HEK293 (cell line): ENCODE measurements at regions not wholly inside any gene's neighbourhood (a gene's known extent, or its start where the extent isn't known, plus 50 kb on each side); places are given as distances from the start of the nearest gene placed in this dataset.

Source experiments
- CTCF ChIA-PET: fragments of 350-600 bp; formaldehyde crosslinking; extraction: SDS; loops from one replicate; lab custom pipeline; 2021; ENCODE audit warnings: antibody characterized with exemption; lab: Yijun Ruan, JAX
- POLR2A ChIA-PET: fragments of 300-600 bp; formaldehyde crosslinking; extraction: SDS; loops from one replicate; lab custom pipeline; 2020; ENCODE audit warnings: antibody characterized with exemption, inconsistent platforms; lab: Yijun Ruan, JAX
- H3K27ac ChIP-seq: fragments of 200-500 bp; sonication (Bioruptor generic); 2 replicates; pipeline ENCODE4 v1.5.1; 2014; ENCODE audit warnings: low read depth, low read length, control low read depth, inconsistent platforms; ENCODE audit errors: extremely low read depth
- H3K36me3 ChIP-seq, 2 experiments: fragments of 200-500 bp in 1 of 2; sonication (Bioruptor generic) in 1 of 2; 1 replicate in 1 of 2; 2 replicates in 1 of 2; pipeline ENCODE4 v1.5.1; 2014 to 2017; ENCODE audit warnings: inconsistent platforms in 2 of 2, low read length in 2 of 2; ENCODE audit not compliant: control insufficient read depth in 2 of 2, insufficient read depth in 1 of 2
- H3K4me1 ChIP-seq: fragments of 200-500 bp; sonication (Bioruptor generic); 2 replicates; pipeline ENCODE4 v1.5.1; 2014; ENCODE audit warnings: mild to moderate bottlenecking, low read length, inconsistent platforms; ENCODE audit not compliant: control insufficient read depth, insufficient read depth
- H3K4me3 ChIP-seq: 2 replicates; pipeline ENCODE4 v1.5.1; 2011; ENCODE audit warnings: low read depth, mild to moderate bottlenecking, control low read depth, low read length, moderate library complexity
- H3K9me3 ChIP-seq: fragments of 200-500 bp; sonication (Bioruptor generic); 2 replicates; pipeline ENCODE4 v1.5.1; 2014; ENCODE audit warnings: low read depth, low read length, inconsistent platforms; ENCODE audit not compliant: control insufficient read depth, insufficient read depth
- EGR2 ChIP-seq: fragments of 450-650 bp; formaldehyde crosslinking; IDR thresholded peaks from 2 replicates; pipeline ENCODE4 v1.5.1; 2016; ENCODE audit warnings: low read depth, missing biosample characterization, missing genetic modification characterization
- GLIS2 ChIP-seq: fragments of 450-650 bp; formaldehyde crosslinking; IDR thresholded peaks from 2 replicates; pipeline ENCODE4 v1.5.1; 2016; ENCODE audit warnings: missing biosample characterization, missing genetic modification characterization
- HOXA7 ChIP-seq: sonication (generic); formaldehyde crosslinking; IDR thresholded peaks from 2 replicates; pipeline ENCODE4 v1.8.1; 2022; ENCODE audit warnings: missing genetic modification reagents, borderline replicate concordance
- KLF1 ChIP-seq: fragments of 450-650 bp; formaldehyde crosslinking; IDR thresholded peaks from 2 replicates; pipeline ENCODE4 v1.5.1; 2016; ENCODE audit warnings: missing biosample characterization, missing genetic modification characterization
- KLF7 ChIP-seq: fragments of 450-650 bp; formaldehyde crosslinking; IDR thresholded peaks from 2 replicates; pipeline ENCODE4 v1.5.1; 2016; ENCODE audit warnings: missing biosample characterization, missing genetic modification characterization, borderline replicate concordance
- OVOL3 ChIP-seq: fragments of 450-650 bp; formaldehyde crosslinking; IDR thresholded peaks from 2 replicates; pipeline ENCODE4 v1.5.1; 2016; ENCODE audit warnings: missing biosample characterization, missing genetic modification characterization
- TCF7L2 ChIP-seq: IDR thresholded peaks from 2 replicates; pipeline ENCODE4 v1.6.1; 2011; ENCODE audit warnings: low read depth, mild to moderate bottlenecking, inconsistent platforms, low read length, moderate library complexity, borderline replicate concordance
- YY2 ChIP-seq: fragments of 450-650 bp; formaldehyde crosslinking; IDR thresholded peaks from 2 replicates; pipeline ENCODE4 v1.5.1; 2016; ENCODE audit warnings: missing biosample characterization, missing genetic modification characterization
- ZFHX2 ChIP-seq: fragments of 450-650 bp; formaldehyde crosslinking; conservative IDR thresholded peaks from 2 replicates; pipeline ENCODE4 v1.5.1; 2016; ENCODE audit warnings: missing biosample characterization, missing genetic modification characterization
- ZFP3 ChIP-seq: fragments of 450-650 bp; formaldehyde crosslinking; IDR thresholded peaks from 2 replicates; pipeline ENCODE4 v1.5.1; 2016; ENCODE audit warnings: low read depth, missing biosample characterization, missing genetic modification characterization
- ZNF10 ChIP-seq: fragments of 450-650 bp; formaldehyde crosslinking; IDR thresholded peaks from 2 replicates; pipeline ENCODE4 v1.5.1; 2017; ENCODE audit warnings: missing biosample characterization, missing genetic modification characterization
- ZNF112 ChIP-seq: fragments of 450-650 bp; formaldehyde crosslinking; IDR thresholded peaks from 2 replicates; pipeline ENCODE4 v1.5.0; 2017; ENCODE audit warnings: missing biosample characterization, missing genetic modification characterization
- ZNF146 ChIP-seq: fragments of 450-650 bp; formaldehyde crosslinking; IDR thresholded peaks from 2 replicates; pipeline ENCODE4 v1.5.1; 2016; ENCODE audit warnings: missing biosample characterization, missing genetic modification characterization
- ZNF155 ChIP-seq: fragments of 450-650 bp; formaldehyde crosslinking; IDR thresholded peaks from 2 replicates; pipeline ENCODE4 v1.5.1; 2016; ENCODE audit warnings: missing biosample characterization, missing genetic modification characterization
- ZNF19 ChIP-seq: fragments of 450-650 bp; formaldehyde crosslinking; IDR thresholded peaks from 2 replicates; pipeline ENCODE4; 2016; ENCODE audit warnings: missing biosample characterization, missing genetic modification characterization, low read depth
- ZNF2 ChIP-seq: fragments of 450-650 bp; formaldehyde crosslinking; IDR thresholded peaks from 2 replicates; pipeline ENCODE4 v1.5.1; 2016; ENCODE audit warnings: missing biosample characterization, missing genetic modification characterization
- ZNF202 ChIP-seq: fragments of 450-650 bp; formaldehyde crosslinking; IDR thresholded peaks from 2 replicates; pipeline ENCODE4 v1.5.1; 2016; ENCODE audit warnings: missing biosample characterization, missing genetic modification characterization, borderline replicate concordance
- ZNF24 ChIP-seq: fragments of 450-650 bp; formaldehyde crosslinking; IDR thresholded peaks from 2 replicates; pipeline ENCODE4 v1.5.1; 2016; ENCODE audit warnings: missing biosample characterization, missing genetic modification characterization
- ZNF292 ChIP-seq: fragments of 450-650 bp; formaldehyde crosslinking; IDR thresholded peaks from 2 replicates; pipeline ENCODE4 v1.5.1; 2016; ENCODE audit warnings: low read depth, missing biosample characterization, missing genetic modification characterization, borderline replicate concordance
- ZNF311 ChIP-seq: fragments of 450-650 bp; formaldehyde crosslinking; IDR thresholded peaks from 2 replicates; pipeline ENCODE4 v1.5.1; 2017; ENCODE audit warnings: missing biosample characterization, missing genetic modification characterization, borderline replicate concordance
- ZNF335 ChIP-seq: fragments of 450-650 bp; formaldehyde crosslinking; conservative IDR thresholded peaks from 2 replicates; pipeline ENCODE4 v1.5.1; 2016; ENCODE audit warnings: missing biosample characterization, missing genetic modification characterization
- ZNF366 ChIP-seq: fragments of 450-650 bp; formaldehyde crosslinking; conservative IDR thresholded peaks from 2 replicates; pipeline ENCODE4 v1.5.1; 2016; ENCODE audit warnings: missing biosample characterization, missing genetic modification characterization
- ZNF555 ChIP-seq: fragments of 450-650 bp; formaldehyde crosslinking; conservative IDR thresholded peaks from 2 replicates; pipeline ENCODE4 v1.5.1; 2017; ENCODE audit warnings: missing biosample characterization, mild to moderate bottlenecking, missing genetic modification characterization, inconsistent platforms
- ZNF621 ChIP-seq: fragments of 450-650 bp; formaldehyde crosslinking; IDR thresholded peaks from 2 replicates; pipeline ENCODE4 v1.5.1; 2017; ENCODE audit warnings: missing biosample characterization, missing genetic modification characterization
- ZNF670 ChIP-seq: fragments of 450-650 bp; formaldehyde crosslinking; IDR thresholded peaks from 2 replicates; pipeline ENCODE4 v1.5.1; 2016; ENCODE audit warnings: missing biosample characterization, missing genetic modification characterization, low read depth
- ZSCAN23 ChIP-seq: fragments of 450-650 bp; formaldehyde crosslinking; IDR thresholded peaks from 2 replicates; pipeline ENCODE4 v1.5.1; 2016; ENCODE audit warnings: missing biosample characterization, missing genetic modification characterization
- ZXDB ChIP-seq: fragments of 450-650 bp; formaldehyde crosslinking; IDR thresholded peaks from 2 replicates; pipeline ENCODE4 v1.5.1; 2016; ENCODE audit warnings: missing biosample characterization, missing genetic modification characterization
- TF ChIP-seq, protein P1 (sequence below): fragments of 450-650 bp; formaldehyde crosslinking; IDR thresholded peaks from 2 replicates; pipeline ENCODE4 v1.5.1; 2016; ENCODE audit warnings: missing biosample characterization, missing genetic modification characterization
- TF ChIP-seq, protein P2 (sequence below): fragments of 450-650 bp; formaldehyde crosslinking; IDR thresholded peaks from 2 replicates; pipeline ENCODE4 v1.5.1; 2016; ENCODE audit warnings: missing biosample characterization, missing genetic modification characterization
- TF ChIP-seq, protein P3 (sequence below): fragments of 450-650 bp; formaldehyde crosslinking; IDR thresholded peaks from 2 replicates; pipeline ENCODE4 v1.5.1; 2016; ENCODE audit warnings: missing biosample characterization, missing genetic modification characterization, low read depth
- TF ChIP-seq, protein P4 (sequence below): fragments of 450-650 bp; formaldehyde crosslinking; IDR thresholded peaks from 2 replicates; pipeline ENCODE4 v1.5.1; 2017; ENCODE audit warnings: missing biosample characterization, missing genetic modification characterization
- TF ChIP-seq, protein P5 (sequence below): fragments of 450-650 bp; formaldehyde crosslinking; IDR thresholded peaks from 2 replicates; pipeline ENCODE4 v1.5.1; 2016; ENCODE audit warnings: missing biosample characterization, missing genetic modification characterization

DNA sequence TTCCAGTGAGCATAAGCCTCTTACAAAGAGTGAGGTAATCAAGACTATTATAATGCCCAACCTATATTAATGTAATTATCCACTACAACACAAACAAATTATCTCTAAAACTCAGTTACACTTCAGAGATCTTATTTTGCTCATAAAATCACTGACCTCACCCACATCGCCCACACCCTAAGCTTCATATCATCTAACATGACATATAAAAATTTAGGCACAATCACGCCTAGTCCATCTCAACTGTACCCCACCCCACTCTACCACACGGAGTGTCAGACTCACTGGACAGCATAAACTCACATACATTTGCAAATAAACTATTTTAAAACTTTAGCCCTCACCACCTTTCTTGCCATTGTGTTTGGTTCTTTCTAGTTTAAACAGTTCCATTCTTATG is 252.4 kb downstream of the PCDH7 start:
- Histone ChIP-seq H3K9me3 (no peaks in the 10 kb centered on the region), H3K36me3 (no peaks in the 10 kb centered on the region), H3K4me1 (peaks cover 7% of the 10 kb centered on the region), H3K27ac (no peak overlapping the region), H3K4me3 (no peak overlapping the region)
- ChIA-PET POLR2A (interaction anchor here (0.6 kb wide), 1 partner anchor 253 kb away, joined by 5 read pairs; the partner anchor contains the start of gene PCDH7), CTCF (no interaction called here)
- TF ChIP-seq ZNF24 (tag by site-specific recombination) (no peak), TCF7L2 (no peak), ZNF292 (no peak), ZNF202 (tag by site-specific recombination) (no peak), ZNF555 (tag by site-specific recombination) (no peak), ZFP3 (tag by site-specific recombination) (no peak), YY2 (tag by site-specific recombination) (no peak), EGR2 (tag by site-specific recombination) (0 out of 2 replicates have a peak, but pooled peaks have one; percentile 26), ZNF19 (no peak), ZNF155 (tag by site-specific recombination) (no peak), KLF7 (no peak), ZSCAN23 (tag by site-specific recombination) (no peak), OVOL3 (tag by site-specific recombination) (no peak), ZNF621 (tag by site-specific recombination) (no peak), GLIS2 (tag by site-specific recombination) (no peak), ZXDB (no peak), KLF1 (tag by site-specific recombination) (peak; percentile 79), ZNF335 (tag by site-specific recombination) (0 out of 2 replicates have a peak, but pooled peaks have one; percentile 31), ZNF112 (tag by site-specific recombination) (no peak), ZNF10 (tag by site-specific recombination) (no peak), HOXA7 (CRISPR knock-in tag) (no peak), ZNF311 (tag by site-specific recombination) (no peak), ZFHX2 (tag by site-specific recombination) (peak; percentile 37), ZNF670 (tag by site-specific recombination) (no peak), ZNF366 (tag by site-specific recombination) (peak; percentile 30; the same call in 1 of the 2 replicates), ZNF146 (tag by site-specific recombination) (no peak), ZNF2 (tag by site-specific recombination) (no peak)
- TF ChIP-seq, protein P1, sequence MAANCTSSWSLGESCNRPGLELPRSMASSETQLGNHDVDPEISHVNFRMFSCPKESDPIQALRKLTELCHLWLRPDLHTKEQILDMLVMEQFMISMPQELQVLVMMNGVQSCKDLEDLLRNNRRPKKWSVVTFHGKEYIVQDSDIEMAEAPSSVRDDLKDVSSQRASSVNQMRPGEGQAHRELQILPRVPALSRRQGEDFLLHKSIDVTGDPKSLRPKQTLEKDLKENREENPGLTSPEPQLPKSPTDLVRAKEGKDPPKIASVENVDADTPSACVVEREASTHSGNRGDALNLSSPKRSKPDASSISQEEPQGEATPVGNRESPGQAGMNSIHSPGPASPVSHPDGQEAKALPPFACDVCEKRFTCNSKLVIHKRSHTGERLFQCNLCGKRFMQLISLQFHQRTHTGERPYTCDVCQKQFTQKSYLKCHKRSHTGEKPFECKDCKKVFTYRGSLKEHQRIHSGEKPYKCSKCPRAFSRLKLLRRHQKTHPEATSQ (tag by site-specific recombination): no peak
- TF ChIP-seq, protein P2, sequence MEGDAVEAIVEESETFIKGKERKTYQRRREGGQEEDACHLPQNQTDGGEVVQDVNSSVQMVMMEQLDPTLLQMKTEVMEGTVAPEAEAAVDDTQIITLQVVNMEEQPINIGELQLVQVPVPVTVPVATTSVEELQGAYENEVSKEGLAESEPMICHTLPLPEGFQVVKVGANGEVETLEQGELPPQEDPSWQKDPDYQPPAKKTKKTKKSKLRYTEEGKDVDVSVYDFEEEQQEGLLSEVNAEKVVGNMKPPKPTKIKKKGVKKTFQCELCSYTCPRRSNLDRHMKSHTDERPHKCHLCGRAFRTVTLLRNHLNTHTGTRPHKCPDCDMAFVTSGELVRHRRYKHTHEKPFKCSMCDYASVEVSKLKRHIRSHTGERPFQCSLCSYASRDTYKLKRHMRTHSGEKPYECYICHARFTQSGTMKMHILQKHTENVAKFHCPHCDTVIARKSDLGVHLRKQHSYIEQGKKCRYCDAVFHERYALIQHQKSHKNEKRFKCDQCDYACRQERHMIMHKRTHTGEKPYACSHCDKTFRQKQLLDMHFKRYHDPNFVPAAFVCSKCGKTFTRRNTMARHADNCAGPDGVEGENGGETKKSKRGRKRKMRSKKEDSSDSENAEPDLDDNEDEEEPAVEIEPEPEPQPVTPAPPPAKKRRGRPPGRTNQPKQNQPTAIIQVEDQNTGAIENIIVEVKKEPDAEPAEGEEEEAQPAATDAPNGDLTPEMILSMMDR (tag by site-specific recombination): no peak
- TF ChIP-seq, protein P3, sequence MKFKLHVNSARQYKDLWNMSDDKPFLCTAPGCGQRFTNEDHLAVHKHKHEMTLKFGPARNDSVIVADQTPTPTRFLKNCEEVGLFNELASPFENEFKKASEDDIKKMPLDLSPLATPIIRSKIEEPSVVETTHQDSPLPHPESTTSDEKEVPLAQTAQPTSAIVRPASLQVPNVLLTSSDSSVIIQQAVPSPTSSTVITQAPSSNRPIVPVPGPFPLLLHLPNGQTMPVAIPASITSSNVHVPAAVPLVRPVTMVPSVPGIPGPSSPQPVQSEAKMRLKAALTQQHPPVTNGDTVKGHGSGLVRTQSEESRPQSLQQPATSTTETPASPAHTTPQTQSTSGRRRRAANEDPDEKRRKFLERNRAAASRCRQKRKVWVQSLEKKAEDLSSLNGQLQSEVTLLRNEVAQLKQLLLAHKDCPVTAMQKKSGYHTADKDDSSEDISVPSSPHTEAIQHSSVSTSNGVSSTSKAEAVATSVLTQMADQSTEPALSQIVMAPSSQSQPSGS (tag by site-specific recombination): 0 out of 2 replicates have a peak, but pooled peaks have one; percentile 34
- TF ChIP-seq, protein P4, sequence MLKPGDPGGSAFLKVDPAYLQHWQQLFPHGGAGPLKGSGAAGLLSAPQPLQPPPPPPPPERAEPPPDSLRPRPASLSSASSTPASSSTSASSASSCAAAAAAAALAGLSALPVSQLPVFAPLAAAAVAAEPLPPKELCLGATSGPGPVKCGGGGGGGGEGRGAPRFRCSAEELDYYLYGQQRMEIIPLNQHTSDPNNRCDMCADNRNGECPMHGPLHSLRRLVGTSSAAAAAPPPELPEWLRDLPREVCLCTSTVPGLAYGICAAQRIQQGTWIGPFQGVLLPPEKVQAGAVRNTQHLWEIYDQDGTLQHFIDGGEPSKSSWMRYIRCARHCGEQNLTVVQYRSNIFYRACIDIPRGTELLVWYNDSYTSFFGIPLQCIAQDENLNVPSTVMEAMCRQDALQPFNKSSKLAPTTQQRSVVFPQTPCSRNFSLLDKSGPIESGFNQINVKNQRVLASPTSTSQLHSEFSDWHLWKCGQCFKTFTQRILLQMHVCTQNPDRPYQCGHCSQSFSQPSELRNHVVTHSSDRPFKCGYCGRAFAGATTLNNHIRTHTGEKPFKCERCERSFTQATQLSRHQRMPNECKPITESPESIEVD (tag by site-specific recombination): peak; percentile 30; the same call in 1 of the 2 replicates
- TF ChIP-seq, protein P5, sequence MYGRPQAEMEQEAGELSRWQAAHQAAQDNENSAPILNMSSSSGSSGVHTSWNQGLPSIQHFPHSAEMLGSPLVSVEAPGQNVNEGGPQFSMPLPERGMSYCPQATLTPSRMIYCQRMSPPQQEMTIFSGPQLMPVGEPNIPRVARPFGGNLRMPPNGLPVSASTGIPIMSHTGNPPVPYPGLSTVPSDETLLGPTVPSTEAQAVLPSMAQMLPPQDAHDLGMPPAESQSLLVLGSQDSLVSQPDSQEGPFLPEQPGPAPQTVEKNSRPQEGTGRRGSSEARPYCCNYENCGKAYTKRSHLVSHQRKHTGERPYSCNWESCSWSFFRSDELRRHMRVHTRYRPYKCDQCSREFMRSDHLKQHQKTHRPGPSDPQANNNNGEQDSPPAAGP (tag by site-specific recombination): 0 out of 2 replicates have a peak, but pooled peaks have one; percentile 31
